Body of pancreas (tissue), 4 donors: ENCODE measurements at regions not wholly inside any gene's neighbourhood (a gene's known extent, or its start where the extent isn't known, plus 50 kb on each side); places are given as distances from the start of the nearest gene placed in this dataset.

Experiments used
- CTCF ChIP-seq, 7 experiments: fragments of 450-650 bp in 4 of 7; fragments of 200-600 bp in 3 of 7; sonication (generic) in 3 of 7; IDR thresholded peaks; one replicate each; pipeline ENCODE4 v1.5.1; 2016 to 2019; ENCODE audit warnings: antibody characterized with exemption in 7 of 7
- POLR2A ChIP-seq, 3 donors: fragments of 450-650 bp; IDR thresholded peaks; one replicate each; pipeline ENCODE4 v1.6.1; 2016; ENCODE audit warnings: antibody characterized with exemption in 3 of 3, mild to moderate bottlenecking in 2 of 3

GRCh38 chr6:123745895-123746294 is 57.8 kb upstream of the NKAIN2 start:
- TF ChIP-seq CTCF (IDR thresholded peaks at IDR 0.05) = no peak
- TF ChIP-seq POLR2A (IDR thresholded peaks at IDR 0.05) = no peak
